GM13976 (cell line): ENCODE measurements at regions not wholly inside any gene's neighbourhood (a gene's known extent, or its start where the extent isn't known, plus 50 kb on each side); places are given as distances from the start of the nearest gene placed in this dataset.

Experiments used
- DNase-seq: peaks from one replicate; pipeline ENCODE4 v3.0.0; 2012; ENCODE audit warnings: low spot score
- CTCF ChIP-seq: IDR thresholded peaks from 2 replicates; pipeline ENCODE4 v1.5.1; 2012; ENCODE audit warnings: borderline replicate concordance, mild to moderate bottlenecking; ENCODE audit not compliant: insufficient read depth; ENCODE audit errors: extremely low read depth, missing control alignments, control extremely low read depth
- in situ Hi-C: fragments of 300-500 bp; cut with MboI; formaldehyde crosslinking; loops from one replicate; pipeline ENCODE4 v1.12.0; 2022; ENCODE audit warnings: low sequenced_read_pairs, mixed read lengths, inconsistent platforms; ENCODE audit not compliant: unreplicated experiment

GRCh38 chr22:47379037-47379436 lies 616.6 kb downstream of the TBC1D22A start:
- TF ChIP-seq CTCF: no peak
- DNase-seq: no peak
- in situ Hi-C loops: no loop called here

DNA sequence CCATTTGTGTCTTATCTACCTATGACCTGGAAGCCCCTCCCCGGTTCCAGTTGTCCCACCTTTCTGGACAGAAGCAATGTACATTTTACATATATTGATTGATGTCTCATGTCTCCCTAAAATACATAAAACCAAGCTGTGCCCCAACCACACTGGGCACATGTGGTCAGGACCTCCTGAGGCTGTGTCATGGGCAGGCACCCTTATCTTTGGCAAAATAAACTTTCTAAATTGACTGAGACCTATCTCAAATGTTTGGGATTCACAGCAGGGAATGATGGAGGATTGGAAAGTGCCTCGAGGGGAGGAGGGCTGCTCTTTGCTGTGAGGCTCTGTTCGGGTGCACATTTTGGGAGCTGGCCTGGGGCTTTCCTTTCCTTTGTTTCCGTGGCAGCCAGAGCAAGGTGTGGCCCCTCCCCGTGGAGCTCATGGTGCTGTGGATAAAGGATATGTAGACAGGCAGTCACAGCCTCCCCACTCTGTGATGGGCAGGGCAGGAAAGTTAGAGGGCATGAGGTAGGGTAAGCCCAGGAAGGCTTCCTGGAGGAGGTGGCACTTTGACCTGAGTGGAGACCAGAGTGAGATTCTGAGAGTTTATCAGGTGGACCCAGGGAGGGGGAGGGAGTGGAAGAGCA lies 615.6 kb downstream of the TBC1D22A start:
- TF ChIP-seq CTCF: no peak
- in situ Hi-C loops: no loop called here
- no peak for DNase-seq

GRCh38 chr22:47376901-47377505 lies 614.6 kb downstream of the TBC1D22A start:
- TF ChIP-seq CTCF: no peak
- in situ Hi-C loops: no loop called here
- DNase-seq: no peak

GRCh38 chr22:47376322-47376700 lies 613.9 kb downstream of the TBC1D22A start:
- in situ Hi-C loops: no loop called here
- no peak for TF ChIP-seq CTCF
- DNase-seq: no peak

GRCh38 chr22:47375621-47376321 lies 613.3 kb downstream of the TBC1D22A start:
- DNase-seq: no peak
- in situ Hi-C loops: no loop called here
- TF ChIP-seq CTCF: no peak

- no peak for DNase-seq
- TF ChIP-seq CTCF: no peak
- in situ Hi-C loops: no loop called here
Observed at GRCh38 chr22:47374901-47375575, 612.6 kb downstream of the TBC1D22A start.
